CD4-positive, alpha-beta T cell treated with Interferon gamma for 1 hour (primary cell): ENCODE measurements at regions not wholly inside any gene's neighbourhood (a gene's known extent, or its start where the extent isn't known, plus 50 kb on each side); places are given as distances from the start of the nearest gene placed in this dataset.
A peak's percentile ranks its signal among the peaks of the same experiment; 100 is the strongest.
"Not testable (repeated sequence)": the region's sequence is repeated elsewhere in the genome, so short reads cannot be mapped to it uniquely, and the experiment has no call there.

Experiments
- DNase-seq: peaks from one replicate; pipeline ENCODE4 v3.0.0-alpha.2; 2020

GRCh38 chr5:135110785-135111596 is 77.0 kb upstream of the PITX1 start:
- peak; percentile 7 for DNase-seq

- no peak for DNase-seq
These were observed 75.0 kb upstream of the PITX1 start for GRCh38 chr5:135108992-135109391.

GRCh38 chr5:135108569-135108968 is 74.5 kb upstream of the PITX1 start:
- no peak for DNase-seq

GRCh38 chr5:135107986-135108385 is 74.0 kb upstream of the PITX1 start:
- DNase-seq: no peak

- DNase-seq: no peak
These were observed 72.8 kb upstream of the PITX1 start for GRCh38 chr5:135106610-135107471.

- DNase-seq: no peak
These were observed 72.1 kb upstream of the PITX1 start for GRCh38 chr5:135106136-135106535.

- no peak for DNase-seq
These were observed 71.1 kb upstream of the PITX1 start for GRCh38 chr5:135105105-135105484.

GRCh38 chr5:135103575-135103853 is 69.5 kb upstream of the PITX1 start:
- no peak for DNase-seq

- no peak for DNase-seq
These were observed 68.9 kb upstream of the PITX1 start for GRCh38 chr5:135102716-135103574.

- no peak for DNase-seq
These were observed 66.4 kb upstream of the PITX1 start for GRCh38 chr5:135100431-135100830.

GRCh38 chr5:135100011-135100410 is 66.0 kb upstream of the PITX1 start:
- no peak for DNase-seq

GRCh38 chr5:135097390-135097789 is 63.4 kb upstream of the PITX1 start:
- no peak for DNase-seq

- no peak for DNase-seq
These were observed 61.8 kb upstream of the PITX1 start for GRCh38 chr5:135095871-135096270.

- DNase-seq: no peak
These were observed 61.2 kb upstream of the PITX1 start for GRCh38 chr5:135095052-135095715.

GRCh38 chr5:135094339-135095051 is 60.5 kb upstream of the PITX1 start:
- no peak for DNase-seq

- not testable (repeated sequence) for DNase-seq
These were observed 59.5 kb upstream of the PITX1 start for GRCh38 chr5:135093483-135093882.

GRCh38 chr5:135092476-135092875 is 58.4 kb upstream of the PITX1 start:
- no peak for DNase-seq

- no peak for DNase-seq
These were observed 57.3 kb upstream of the PITX1 start for GRCh38 chr5:135091286-135091685.

GRCh38 chr5:135089912-135090311 is 55.9 kb upstream of the PITX1 start:
- DNase-seq: no peak

GRCh38 chr5:135088911-135089310 is 54.9 kb upstream of the PITX1 start:
- DNase-seq: no peak

GRCh38 chr5:135087950-135088349 is 53.9 kb upstream of the PITX1 start:
- no peak for DNase-seq
